ENCODE measurements at regions not wholly inside any gene's neighbourhood (a gene's known extent, or its start where the extent isn't known, plus 50 kb on each side); places are given as distances from the start of the nearest gene placed in this dataset.

DNA sequence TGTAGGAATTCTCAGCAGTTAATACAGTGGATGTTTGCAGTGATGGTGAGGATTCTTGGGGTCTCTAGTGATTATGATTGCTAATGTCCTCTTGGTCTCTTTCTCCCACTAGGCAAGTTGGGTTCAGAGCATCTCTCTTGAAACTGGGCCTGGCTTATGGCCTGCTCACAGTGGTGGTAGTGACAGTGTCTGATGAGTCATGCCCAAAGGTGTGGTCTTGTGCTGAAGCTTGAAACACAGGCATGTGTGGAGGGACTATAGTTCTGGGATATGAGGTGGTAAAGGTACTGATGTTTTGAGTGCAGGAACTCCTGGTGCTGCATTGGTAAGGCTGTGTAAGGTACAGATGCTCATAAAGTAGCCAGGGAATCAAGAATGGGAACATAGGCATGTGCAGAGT, 231.1 kb downstream of the FAM170A start:
- H3K36me3 Mint-ChIP-seq (ENCODE audit: low read depth): no peaks in the 10 kb centered on the region
- no peak for DNase-seq
- H3K9me3 Mint-ChIP-seq: peaks cover 5% of the 10 kb centered on the region
- no peaks in the 10 kb centered on the region for H3K27me3 Mint-ChIP-seq (ENCODE audit: low read depth, poor library complexity)
- peaks cover 9% of the 10 kb centered on the region for H3K4me1 Mint-ChIP-seq
- H3K4me3 Mint-ChIP-seq: no peak overlapping the region
- TF ChIP-seq, protein P1, sequence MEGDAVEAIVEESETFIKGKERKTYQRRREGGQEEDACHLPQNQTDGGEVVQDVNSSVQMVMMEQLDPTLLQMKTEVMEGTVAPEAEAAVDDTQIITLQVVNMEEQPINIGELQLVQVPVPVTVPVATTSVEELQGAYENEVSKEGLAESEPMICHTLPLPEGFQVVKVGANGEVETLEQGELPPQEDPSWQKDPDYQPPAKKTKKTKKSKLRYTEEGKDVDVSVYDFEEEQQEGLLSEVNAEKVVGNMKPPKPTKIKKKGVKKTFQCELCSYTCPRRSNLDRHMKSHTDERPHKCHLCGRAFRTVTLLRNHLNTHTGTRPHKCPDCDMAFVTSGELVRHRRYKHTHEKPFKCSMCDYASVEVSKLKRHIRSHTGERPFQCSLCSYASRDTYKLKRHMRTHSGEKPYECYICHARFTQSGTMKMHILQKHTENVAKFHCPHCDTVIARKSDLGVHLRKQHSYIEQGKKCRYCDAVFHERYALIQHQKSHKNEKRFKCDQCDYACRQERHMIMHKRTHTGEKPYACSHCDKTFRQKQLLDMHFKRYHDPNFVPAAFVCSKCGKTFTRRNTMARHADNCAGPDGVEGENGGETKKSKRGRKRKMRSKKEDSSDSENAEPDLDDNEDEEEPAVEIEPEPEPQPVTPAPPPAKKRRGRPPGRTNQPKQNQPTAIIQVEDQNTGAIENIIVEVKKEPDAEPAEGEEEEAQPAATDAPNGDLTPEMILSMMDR (IDR thresholded peaks at IDR 0.05): no peak
- no peak overlapping the region for H3K27ac Mint-ChIP-seq

DNA sequence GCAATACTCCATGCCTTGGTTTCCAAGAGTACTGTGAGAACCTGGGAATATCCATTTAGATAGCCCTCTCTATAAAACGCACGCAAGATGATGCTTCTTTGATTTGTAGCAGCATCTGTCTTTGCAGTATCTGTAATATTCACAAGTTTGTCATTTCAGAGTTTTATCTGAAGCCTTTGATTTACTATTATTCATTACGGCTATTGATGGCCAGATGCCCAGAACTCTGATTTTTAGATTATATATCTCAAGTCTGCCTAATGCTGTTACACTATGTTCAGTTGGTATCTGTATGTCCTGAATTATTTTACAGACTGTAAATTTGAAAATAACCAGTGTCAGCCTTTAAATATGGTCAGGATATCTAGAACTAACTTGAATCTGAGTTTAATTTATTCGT, 233.3 kb downstream of the FAM170A start:
- H3K4me1 Mint-ChIP-seq: peaks cover 9% of the 10 kb centered on the region
- H3K27ac Mint-ChIP-seq: no peak overlapping the region
- no peak overlapping the region for H3K4me3 Mint-ChIP-seq
- peaks cover 5% of the 10 kb centered on the region for H3K9me3 Mint-ChIP-seq
- no peaks in the 10 kb centered on the region for H3K36me3 Mint-ChIP-seq (ENCODE audit: low read depth)
- DNase-seq: no peak
- TF ChIP-seq, protein P1 (IDR thresholded peaks at IDR 0.05): no peak
- no peaks in the 10 kb centered on the region for H3K27me3 Mint-ChIP-seq (ENCODE audit: low read depth, poor library complexity)

DNA sequence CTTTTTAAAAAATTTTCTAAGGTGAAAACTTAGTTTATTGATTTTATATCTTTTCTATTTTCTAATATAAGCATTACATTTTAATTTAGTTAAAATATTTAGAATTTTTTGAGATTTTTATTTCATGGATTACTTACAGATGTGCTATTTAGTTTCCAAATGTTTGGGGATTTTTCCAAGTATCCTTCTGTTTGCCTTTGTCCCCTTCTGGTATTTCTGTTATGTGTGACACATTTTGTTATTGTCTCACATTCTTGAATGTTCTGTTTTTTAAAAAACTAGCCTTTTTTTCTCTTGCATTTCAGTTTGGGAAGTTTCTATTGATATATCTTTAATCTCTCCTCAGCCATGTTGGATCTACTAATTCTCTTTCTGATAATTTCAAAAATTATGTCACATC, 234.9 kb downstream of the FAM170A start:
- no peak overlapping the region for H3K27ac Mint-ChIP-seq
- DNase-seq: no peak
- H3K9me3 Mint-ChIP-seq: no peaks in the 10 kb centered on the region
- H3K4me1 Mint-ChIP-seq: peaks cover 9% of the 10 kb centered on the region
- TF ChIP-seq, protein P1 (IDR thresholded peaks at IDR 0.05): no peak
- H3K36me3 Mint-ChIP-seq (ENCODE audit: low read depth): no peaks in the 10 kb centered on the region
- no peaks in the 10 kb centered on the region for H3K27me3 Mint-ChIP-seq (ENCODE audit: low read depth, poor library complexity)
- H3K4me3 Mint-ChIP-seq: no peak overlapping the region

DNA sequence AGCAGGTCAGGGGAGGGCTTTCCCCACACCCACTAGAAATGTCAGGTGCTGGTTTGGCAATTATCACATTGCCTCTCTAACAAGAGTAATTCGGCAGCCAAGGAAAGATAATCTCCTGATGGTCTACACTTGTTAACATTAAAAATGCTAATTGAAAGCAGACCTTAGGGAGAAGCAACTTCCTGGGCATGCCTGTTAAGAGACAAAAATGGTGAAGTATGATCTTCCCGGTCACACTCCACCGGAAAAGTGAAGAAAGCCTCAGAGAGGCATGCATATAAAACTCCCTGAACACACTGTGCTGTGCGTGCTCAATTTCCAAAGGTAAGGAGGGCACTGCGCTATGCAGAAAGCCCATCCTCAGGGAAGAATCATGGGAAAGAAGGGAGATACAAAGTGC, 244.3 kb downstream of the FAM170A start:
- H3K27ac Mint-ChIP-seq: peak overlapping the region; percentile 2
- TF ChIP-seq, protein P1 (IDR thresholded peaks at IDR 0.05): no peak
- no peaks in the 10 kb centered on the region for H3K9me3 Mint-ChIP-seq

DNA sequence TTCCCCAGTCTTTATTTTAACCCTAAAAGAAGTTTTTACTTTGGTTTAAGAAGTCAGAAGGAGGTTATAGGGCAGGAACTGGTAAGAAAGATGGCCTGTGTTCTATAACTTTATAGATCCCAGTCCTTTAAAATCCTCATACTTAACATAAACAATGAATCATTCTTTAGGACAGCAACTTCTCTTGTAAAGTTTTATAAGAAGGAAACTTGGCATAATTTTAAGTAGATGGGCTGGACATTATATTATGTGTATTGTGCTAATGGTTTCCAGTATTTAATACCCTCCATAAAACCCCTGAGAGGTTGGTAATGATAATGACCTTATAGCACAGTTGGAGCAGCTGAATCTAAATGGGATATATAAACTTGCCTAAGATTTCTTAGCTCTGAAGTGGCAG, 247.2 kb downstream of the FAM170A start:
- Mint-ChIP-seq H3K4me3 (no peak overlapping the region), H3K27me3 (ENCODE audit: low read depth, poor library complexity) (no peaks in the 10 kb centered on the region), H3K9me3 (no peaks in the 10 kb centered on the region), H3K27ac (no peak overlapping the region), H3K4me1 (peaks cover 7% of the 10 kb centered on the region), H3K36me3 (ENCODE audit: low read depth) (no peaks in the 10 kb centered on the region)
- no peak for DNase-seq
- TF ChIP-seq, protein P1 (IDR thresholded peaks at IDR 0.05): no peak

More for the DNA sequence above, 244.3 kb downstream of the FAM170A start:
- H3K4me1 Mint-ChIP-seq: peaks cover 3% of the 10 kb centered on the region
- no peak overlapping the region for H3K4me3 Mint-ChIP-seq
- no peaks in the 10 kb centered on the region for H3K27me3 Mint-ChIP-seq (ENCODE audit: low read depth, poor library complexity)
- DNase-seq: no peak
- H3K36me3 Mint-ChIP-seq (ENCODE audit: low read depth): no peaks in the 10 kb centered on the region

DNA sequence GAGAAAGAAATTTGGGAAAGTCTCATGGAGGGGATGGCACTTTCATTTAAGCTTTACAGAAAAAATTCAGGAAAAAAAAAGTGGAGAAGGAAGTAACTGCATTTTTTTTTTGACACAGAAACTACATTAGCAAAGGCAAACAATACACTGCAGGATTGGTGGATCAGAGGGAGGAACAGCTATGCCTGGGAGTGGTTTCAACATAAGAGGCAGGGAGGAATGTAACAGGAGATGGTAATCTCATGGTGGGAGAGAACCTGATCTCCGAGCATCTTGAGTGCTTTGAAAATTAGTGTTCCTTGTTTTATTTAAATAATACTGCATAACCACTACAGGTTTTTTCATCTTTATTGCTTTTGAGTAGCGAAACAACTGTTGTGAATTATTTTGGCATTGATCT, 249.4 kb downstream of the FAM170A start:
- Mint-ChIP-seq H3K27me3 (ENCODE audit: low read depth, poor library complexity) (no peaks in the 10 kb centered on the region), H3K4me3 (no peak overlapping the region), H3K9me3 (no peaks in the 10 kb centered on the region), H3K4me1 (peaks cover 7% of the 10 kb centered on the region), H3K27ac (peak overlapping the region; percentile 94), H3K36me3 (ENCODE audit: low read depth) (no peaks in the 10 kb centered on the region)
- TF ChIP-seq, protein P1 (IDR thresholded peaks at IDR 0.05): no peak
- no peak for DNase-seq
